ENCODE measurements at regions not wholly inside any gene's neighbourhood (a gene's known extent, or its start where the extent isn't known, plus 50 kb on each side); places are given as distances from the start of the nearest gene placed in this dataset.

DNA sequence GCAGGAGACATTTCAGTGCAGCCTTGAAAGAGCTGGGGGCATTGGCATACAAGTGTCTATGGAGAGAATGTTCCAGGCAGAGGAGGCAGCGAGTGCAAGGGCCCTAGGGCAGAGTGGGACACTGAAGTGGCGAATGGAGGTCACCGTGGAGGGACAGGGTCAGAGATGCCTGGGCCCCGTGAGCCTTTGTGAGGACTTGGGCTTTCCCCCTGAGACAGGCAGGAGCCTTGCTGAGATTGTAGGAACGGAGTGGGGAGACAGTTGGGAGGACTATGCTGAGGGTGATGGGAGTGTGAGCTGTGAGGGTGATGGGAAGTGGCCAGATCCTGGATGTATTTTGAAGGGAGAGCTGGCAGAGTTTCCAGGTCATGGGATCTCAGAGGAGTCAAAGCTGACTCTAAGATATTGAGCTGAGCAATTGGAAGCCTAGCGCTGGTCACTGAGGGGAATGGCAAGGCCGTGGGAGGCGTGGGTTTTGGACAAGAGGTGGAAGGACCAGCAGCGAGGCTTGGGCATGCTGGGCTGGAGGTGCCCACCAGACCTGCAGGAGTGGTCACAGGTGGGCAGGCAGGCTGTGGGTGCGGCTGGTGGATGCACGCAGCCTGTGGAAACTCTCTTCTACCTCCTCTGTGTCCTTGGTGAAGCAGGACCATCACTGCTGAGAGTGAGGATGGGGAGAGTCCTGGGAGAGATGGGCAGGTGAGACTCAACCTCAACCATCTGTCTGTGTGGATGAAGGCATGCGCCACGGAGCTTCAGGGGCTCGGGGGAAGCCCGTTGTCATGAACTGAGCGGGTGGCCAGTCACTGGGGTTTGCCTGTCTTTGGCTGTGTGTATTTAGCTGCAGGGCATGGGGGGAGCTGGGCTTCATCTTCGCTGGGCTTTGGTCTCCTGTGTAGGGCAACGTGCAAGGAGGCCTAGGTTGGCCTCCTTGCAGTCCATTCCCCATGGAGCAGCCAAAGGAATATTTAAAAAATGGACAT lies 241.2 kb upstream of the HS6ST1 start:
- intact Hi-C loops (cut with micrococcal nuclease; ENCODE audit: unreplicated experiment), result no loop called here
- Mint-ChIP-seq H3K4me1 (ENCODE audit: low read depth, unreplicated experiment) (no peaks in the 10 kb centered on the region), H3K36me3 (ENCODE audit: insufficient read depth, unreplicated experiment) (no peaks in the 10 kb centered on the region), H3K27ac (ENCODE audit: unreplicated experiment) (no peak overlapping the region), H3K9me3 (ENCODE audit: unreplicated experiment) (no peaks in the 10 kb centered on the region), H3K4me3 (ENCODE audit: unreplicated experiment) (no peak overlapping the region), H3K27me3 (ENCODE audit: insufficient read depth, unreplicated experiment) (peaks cover 21% of the 10 kb centered on the region)
- ChIA-PET POLR2A (no interaction called here), CTCF (no interaction called here)
- Histone ChIP-seq H3K4me3 (ENCODE audit: low read depth, low read length) (no peak overlapping the region), H3K36me3 (ENCODE audit: control insufficient read depth, insufficient read depth, low read length) (no peaks in the 10 kb centered on the region), H3K4me1 (no peaks in the 10 kb centered on the region), H3K9me3 (no peaks in the 10 kb centered on the region), H3K27me3 (replicated peaks; ENCODE audit: control insufficient read depth, insufficient read depth, low read length) (no peaks in the 10 kb centered on the region)
- no peak for TF ChIP-seq CTCF (IDR thresholded peaks at IDR 0.05; ENCODE audit: insufficient read depth in 1 of 2, low read depth in 1 of 2, low read length in 1 of 2, severe bottlenecking in 1 of 2, unreplicated experiment in 1 of 2)
- BruUV-seq (replicated peaks), result no TSS peak
- DNase-seq, result no peak

GRCh38 chr2:128560718-128561117 lies 242.1 kb upstream of the HS6ST1 start:
- intact Hi-C loops (cut with micrococcal nuclease; ENCODE audit: unreplicated experiment), result no loop called here
- TF ChIP-seq CTCF (IDR thresholded peaks at IDR 0.05; ENCODE audit: insufficient read depth in 1 of 2, low read depth in 1 of 2, low read length in 1 of 2, severe bottlenecking in 1 of 2, unreplicated experiment in 1 of 2), result no peak
- Histone ChIP-seq H3K36me3 (ENCODE audit: control insufficient read depth, insufficient read depth, low read length) (no peaks in the 10 kb centered on the region), H3K4me3 (ENCODE audit: low read depth, low read length) (no peak overlapping the region), H3K4me1 (no peaks in the 10 kb centered on the region), H3K27me3 (replicated peaks; ENCODE audit: control insufficient read depth, insufficient read depth, low read length) (no peaks in the 10 kb centered on the region), H3K9me3 (no peaks in the 10 kb centered on the region)
- no peaks in the 10 kb centered on the region for H3K36me3 Mint-ChIP-seq (ENCODE audit: insufficient read depth, unreplicated experiment)
- POLR2A ChIA-PET, result no interaction called here
- BruUV-seq (replicated peaks), result no TSS peak
- DNase-seq, result no peak
- no peaks in the 10 kb centered on the region for H3K9me3 Mint-ChIP-seq (ENCODE audit: unreplicated experiment)
- CTCF ChIA-PET, result no interaction called here
- H3K27me3 Mint-ChIP-seq (ENCODE audit: insufficient read depth, unreplicated experiment), result peaks cover 21% of the 10 kb centered on the region
- H3K4me3 Mint-ChIP-seq (ENCODE audit: unreplicated experiment), result no peak overlapping the region
- no peaks in the 10 kb centered on the region for H3K4me1 Mint-ChIP-seq (ENCODE audit: low read depth, unreplicated experiment)
- H3K27ac Mint-ChIP-seq (ENCODE audit: unreplicated experiment), result no peak overlapping the region

DNA sequence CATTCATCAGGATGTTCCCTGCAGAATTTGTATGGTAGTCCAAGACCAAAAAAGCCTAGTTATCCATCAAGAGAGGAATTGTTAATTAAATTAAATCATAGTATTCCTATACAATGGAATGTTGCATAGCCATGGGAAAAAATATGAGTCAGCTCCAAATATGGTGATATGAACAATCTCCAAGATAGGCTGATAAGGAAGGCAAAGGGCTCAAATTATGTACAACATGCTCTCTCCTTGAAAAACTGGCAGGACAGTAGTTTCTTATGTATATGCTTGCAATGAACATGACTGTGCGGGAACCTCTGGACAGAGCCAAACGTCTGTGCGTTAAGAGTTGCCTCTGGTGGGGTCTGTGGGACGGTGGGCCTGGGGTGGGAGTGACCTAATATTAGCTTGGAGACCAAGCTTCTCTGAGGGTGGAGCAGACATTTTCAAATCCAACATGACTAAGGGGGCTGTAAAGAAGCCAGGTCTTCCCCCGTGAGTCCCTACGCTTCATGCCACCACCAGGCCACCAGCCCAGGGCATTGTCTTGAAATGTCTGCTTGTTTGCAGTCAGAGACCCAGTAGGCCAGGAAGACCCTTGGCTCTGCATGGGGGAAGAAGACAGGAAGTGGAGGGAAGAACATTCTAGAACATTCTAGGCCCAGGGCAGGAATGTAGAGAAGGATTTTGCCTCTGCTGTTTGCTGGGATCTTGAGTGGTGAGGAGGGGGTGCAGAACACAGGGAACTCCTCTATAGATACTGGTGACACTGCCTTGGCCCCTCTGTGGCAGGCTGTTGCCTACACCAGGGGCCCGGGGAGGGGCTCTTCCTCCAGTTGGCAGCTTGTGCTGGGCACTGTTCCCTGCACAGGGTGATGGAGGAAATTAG lies 244.0 kb upstream of the HS6ST1 start:
- H3K9me3 Mint-ChIP-seq (ENCODE audit: unreplicated experiment), result no peaks in the 10 kb centered on the region
- intact Hi-C loops (cut with micrococcal nuclease; ENCODE audit: unreplicated experiment), result no loop called here
- no TSS peak for BruUV-seq (replicated peaks)
- H3K4me1 Mint-ChIP-seq (ENCODE audit: low read depth, unreplicated experiment), result no peaks in the 10 kb centered on the region
- no peaks in the 10 kb centered on the region for H3K36me3 Mint-ChIP-seq (ENCODE audit: insufficient read depth, unreplicated experiment)
- CTCF ChIA-PET, result no interaction called here
- H3K4me3 Mint-ChIP-seq (ENCODE audit: unreplicated experiment), result no peak overlapping the region
- POLR2A ChIA-PET, result no interaction called here
- no peaks in the 10 kb centered on the region for H3K27me3 ChIP-seq (replicated peaks; ENCODE audit: control insufficient read depth, insufficient read depth, low read length)
- H3K27ac Mint-ChIP-seq (ENCODE audit: unreplicated experiment), result no peak overlapping the region
- no peaks in the 10 kb centered on the region for H3K9me3 ChIP-seq
- no peaks in the 10 kb centered on the region for H3K4me1 ChIP-seq
- no peak for TF ChIP-seq CTCF (IDR thresholded peaks at IDR 0.05; ENCODE audit: insufficient read depth in 1 of 2, low read depth in 1 of 2, low read length in 1 of 2, severe bottlenecking in 1 of 2, unreplicated experiment in 1 of 2)
- no peak for DNase-seq
- no peak overlapping the region for H3K4me3 ChIP-seq (ENCODE audit: low read depth, low read length)
- no peaks in the 10 kb centered on the region for H3K36me3 ChIP-seq (ENCODE audit: control insufficient read depth, insufficient read depth, low read length)
- H3K27me3 Mint-ChIP-seq (ENCODE audit: insufficient read depth, unreplicated experiment), result peaks cover 15% of the 10 kb centered on the region

Measured in Caco-2 (cell line).